Activated CD4-positive, alpha-beta T cell treated with anti-CD3 and anti-CD28 coated beads for 24 hours (primary cell): ENCODE measurements at regions not wholly inside any gene's neighbourhood (a gene's known extent, or its start where the extent isn't known, plus 50 kb on each side); places are given as distances from the start of the nearest gene placed in this dataset.

Source experiments
- DNase-seq, 2 donors: peaks; one replicate each; pipeline ENCODE4 v3.0.0-alpha.2; 2020; ENCODE audit warnings: low read depth in 2 of 2

GRCh38 chr5:111582451-111582850 lies 70.1 kb upstream of the STARD4 start:
- DNase-seq = no peak

- no peak for DNase-seq
Measured at GRCh38 chr5:111580956-111581355, 68.6 kb upstream of the STARD4 start.

GRCh38 chr5:111574311-111574710 lies 62.0 kb upstream of the STARD4 start:
- DNase-seq = no peak

- no peak for DNase-seq
Measured at GRCh38 chr5:111572561-111572960, 60.2 kb upstream of the STARD4 start.

GRCh38 chr5:111563031-111563822 lies 50.9 kb upstream of the STARD4 start:
- DNase-seq = no peak

GRCh38 chr5:111562561-111562960 lies 50.2 kb upstream of the STARD4 start:
- DNase-seq = no peak
